GM12878 (cell line): ENCODE measurements at regions not wholly inside any gene's neighbourhood (a gene's known extent, or its start where the extent isn't known, plus 50 kb on each side); places are given as distances from the start of the nearest gene placed in this dataset.

Experiments used
- ATAC-seq: fragments of 200-7000 bp; cut with Tn5 transposase; 3 replicates; pipeline ENCODE4 v1.9.1; 2020; ENCODE audit warnings: mild to moderate bottlenecking, moderate library complexity
- BruUV-seq: library from RNA; stranded (reverse); fragments of 400-500 nt; replicated peaks from 2 replicates; lab custom pipeline; 2021; lab: Mats Ljungman, UMichigan
- CTCF ChIA-PET: fragments of 300-600 bp; sonication (Branson Sonifier 250); formaldehyde crosslinking; extraction: SDS; loops from one replicate; lab custom pipeline; 2021; ENCODE audit warnings: inconsistent platforms; lab: Yijun Ruan, JAX
- POLR2A ChIA-PET: fragments of 350-600 bp; formaldehyde crosslinking; extraction: SDS; loops from one replicate; lab custom pipeline; 2021; ENCODE audit warnings: inconsistent platforms; lab: Charles Lee
- RAD21 ChIA-PET: fragments of 300-600 bp; sonication (Branson Sonifier 250); formaldehyde crosslinking; loops from one replicate; lab custom pipeline; 2023; ENCODE audit warnings: antibody characterized with exemption; ENCODE audit not compliant: unreplicated experiment; lab: Charles Lee
- SMC1A ChIA-PET: fragments of 300-600 bp; sonication (Branson Sonifier 250); formaldehyde crosslinking; loops from one replicate; lab custom pipeline; 2023; ENCODE audit not compliant: unreplicated experiment, uncharacterized antibody; lab: Charles Lee
- DNase-seq: peaks from one replicate; pipeline ENCODE4 v3.0.0-alpha.2; 2011; ENCODE audit warnings: low read depth, low spot score
- FAIRE-seq: peaks from 3 replicates; lab custom pipeline; 2011; peaks lifted over from hg19 to GRCh38; lab: Jason Lieb, UNC
- H2AFZ ChIP-seq: 2 replicates; pipeline ENCODE4 v1.6.0; 2011; ENCODE audit warnings: low read depth, low read length, control low read depth; ENCODE audit not compliant: control insufficient read depth
- H3K27ac ChIP-seq: 2 replicates; pipeline ENCODE4 v1.5.1; 2011; ENCODE audit warnings: control low read depth; ENCODE audit not compliant: control insufficient read depth, insufficient read depth
- H3K27me3 ChIP-seq, 2 experiments: replicated peaks in 1 of 2; 2 replicates each; pipeline versions ENCODE4 v1.6.0 to v1.6.1; 2011; ENCODE audit warnings: low read length in 1 of 2; ENCODE audit not compliant: control insufficient read depth in 2 of 2, insufficient read depth in 2 of 2
- H3K36me3 ChIP-seq, 2 experiments: 2 replicates each; pipeline ENCODE4 v1.5.1; 2011; ENCODE audit warnings: low read length in 1 of 2; ENCODE audit not compliant: control insufficient read depth in 2 of 2, insufficient read depth in 2 of 2
- H3K4me1 ChIP-seq: 2 replicates; pipeline ENCODE4 v1.6.1; 2011; ENCODE audit warnings: mild to moderate bottlenecking, low read length, moderate library complexity, mixed read lengths; ENCODE audit not compliant: control insufficient read depth, insufficient read depth
- H3K4me2 ChIP-seq: 2 replicates; pipeline ENCODE4 v1.6.0; 2011; ENCODE audit warnings: control low read depth; ENCODE audit not compliant: control insufficient read depth, insufficient read depth
- H3K4me3 ChIP-seq: fragments of 200-600 bp; sonication (generic); 2 replicates; pipeline ENCODE4 v1.5.1; 2016
- H3K79me2 ChIP-seq: 2 replicates; pipeline ENCODE4 v1.6.0; 2011; ENCODE audit warnings: low read length; ENCODE audit not compliant: control insufficient read depth, insufficient read depth
- H3K9ac ChIP-seq: 2 replicates; pipeline ENCODE4 v1.8.0; 2011; ENCODE audit warnings: low read length, control low read depth, mixed read lengths; ENCODE audit not compliant: control insufficient read depth, insufficient read depth
- H3K9me3 ChIP-seq: replicated peaks from 3 replicates; pipeline ENCODE4 v1.5.1; 2011; ENCODE audit warnings: mild to moderate bottlenecking, low read length; ENCODE audit not compliant: control insufficient read depth, insufficient read depth
- H4K20me1 ChIP-seq: 2 replicates; pipeline ENCODE4 v1.6.0; 2011; ENCODE audit not compliant: control insufficient read depth, insufficient read depth
- BCL3 ChIP-seq: IDR thresholded peaks from 2 replicates; pipeline ENCODE4 v1.6.1; 2011; ENCODE audit warnings: borderline replicate concordance, low read depth, mild to moderate bottlenecking, moderate library complexity, low read length; ENCODE audit not compliant: insufficient read depth, poor library complexity, severe bottlenecking
- BCLAF1 ChIP-seq: fragments of 450-650 bp; IDR thresholded peaks from 2 replicates; pipeline ENCODE4 v1.6.1; 2017; ENCODE audit warnings: antibody characterized with exemption, mild to moderate bottlenecking, moderate library complexity
- CBX3 ChIP-seq: fragments of 200-600 bp; sonication (generic); IDR thresholded peaks from 2 replicates; pipeline ENCODE4 v1.6.1; 2016; ENCODE audit warnings: low read depth, borderline replicate concordance
- NFYA ChIP-seq: IDR thresholded peaks from 2 replicates; pipeline ENCODE4 v1.6.1; 2011; ENCODE audit warnings: low read depth, mild to moderate bottlenecking, low read length, improper control_type of control experiment, borderline replicate concordance
- POLR2A ChIP-seq: IDR thresholded peaks from 2 replicates; pipeline ENCODE4 v1.6.1; 2011; ENCODE audit warnings: low read depth, mild to moderate bottlenecking, low read length
- USF1 ChIP-seq: IDR thresholded peaks from 2 replicates; pipeline ENCODE4 v1.6.1; 2011; ENCODE audit warnings: borderline replicate concordance, low read depth, mild to moderate bottlenecking, moderate library complexity, mixed read lengths, low read length; ENCODE audit not compliant: insufficient read depth; ENCODE audit errors: extremely low read length
- YBX1 ChIP-seq: fragments of 450-650 bp; IDR thresholded peaks from 2 replicates; pipeline ENCODE4 v1.6.1; 2016; ENCODE audit warnings: antibody characterized with exemption
- ZNF217 ChIP-seq: fragments of 450-650 bp; IDR thresholded peaks from 2 replicates; pipeline ENCODE4 v1.6.1; 2017; ENCODE audit warnings: antibody characterized with exemption, mild to moderate bottlenecking
- ZNF592 ChIP-seq: fragments of 450-650 bp; IDR thresholded peaks from 2 replicates; pipeline ENCODE4 v1.6.1; 2017; ENCODE audit warnings: mild to moderate bottlenecking, moderate library complexity
- ZNF687 ChIP-seq: fragments of 450-650 bp; IDR thresholded peaks from 2 replicates; pipeline ENCODE4 v1.6.1; 2017; ENCODE audit warnings: mild to moderate bottlenecking, moderate library complexity
- WGBS: methylation state at CpG from one replicate; pipeline ENCODE4 v1.1.6; 2016; ENCODE audit warnings: low lambda C conversion rate; ENCODE audit not compliant: insufficient replicate concordance, insufficient coverage; ENCODE audit errors: missing lambda C conversion rate; 5-methylcytosine and 5-hydroxymethylcytosine counted together
- in situ Hi-C: fragments of 300-500 bp; cut with MboI; formaldehyde crosslinking; loops from 9 replicates; pipeline ENCODE4 v1.14.3; 2018; ENCODE audit warnings: mixed read lengths
- intact Hi-C: fragments of 100-400 bp; cut with micrococcal nuclease; formaldehyde crosslinking; loops from one replicate; pipeline ENCODE4 v1.14.2; 2022; ENCODE audit not compliant: unreplicated experiment

GRCh38 chr4:108346818-108347210, 178.1 kb upstream of the LEF1 start:
- FAIRE-seq (no peak), ATAC-seq (no peak), DNase-seq (no peak)
- no TSS peak for BruUV-seq
- no peaks in the 10 kb centered on the region for H3K4me1 ChIP-seq
- H3K4me2 ChIP-seq, result no peak overlapping the region
- H2AFZ ChIP-seq, result no peak overlapping the region
- CTCF ChIA-PET, result interaction anchor here (1.2 to 1.5 kb wide), 2 partner anchors 9 to 10 kb away, joined by 3 to 4 read pairs; no protein-coding TSS in a partner anchor
- RAD21 ChIA-PET, result no interaction called here
- H3K27ac ChIP-seq, result no peak overlapping the region
- no peaks in the 10 kb centered on the region for H3K9me3 ChIP-seq
- WGBS, result 100% methylated on average over 1 of the region's 1 CpG
- H4K20me1 ChIP-seq, result no peaks in the 10 kb centered on the region
- SMC1A ChIA-PET, result interaction anchor here (1.1 to 1.6 kb wide), 2 partner anchors 10 to 19 kb away, joined by 3 read pairs; no protein-coding TSS in a partner anchor
- intact Hi-C loops (no loop called here), in situ Hi-C loops (no loop called here)
- no peaks in the 10 kb centered on the region for H3K79me2 ChIP-seq
- POLR2A ChIA-PET, result no interaction called here
- H3K9ac ChIP-seq, result no peak overlapping the region
- no peaks in the 10 kb centered on the region for H3K36me3 ChIP-seq
- H3K27me3 ChIP-seq, result no peaks in the 10 kb centered on the region
- H3K4me3 ChIP-seq, result no peak overlapping the region
- TF ChIP-seq ZNF592, result no peak
- no peak for TF ChIP-seq ZNF687
- TF ChIP-seq YBX1, result no peak
- no peak for TF ChIP-seq BCLAF1
- no peak for TF ChIP-seq CBX3
- no peak for TF ChIP-seq POLR2A
- no peak for TF ChIP-seq ZNF217
- no peak for TF ChIP-seq USF1
- no peak for TF ChIP-seq NFYA
- no peak for TF ChIP-seq BCL3
